Liver (tissue), 8 donors: ENCODE measurements at regions not wholly inside any gene's neighbourhood (a gene's known extent, or its start where the extent isn't known, plus 50 kb on each side); places are given as distances from the start of the nearest gene placed in this dataset.

Source experiments
- DNase-seq: peaks from one replicate; pipeline ENCODE4 v3.0.0-alpha.2; 2017; ENCODE audit warnings: low spot score
- H3K27ac ChIP-seq, 2 donors: one replicate each; pipeline ENCODE4 v1.7.0; 2013; ENCODE audit warnings: inconsistent platforms in 2 of 2, low read length in 2 of 2, control low read depth in 1 of 2, low read depth in 1 of 2, mild to moderate bottlenecking in 1 of 2
- H3K27me3 ChIP-seq, 4 donors: one replicate each; pipeline versions ENCODE4 v1.6.1 to v1.7.0; 2013; ENCODE audit warnings: low read length in 3 of 4, inconsistent platforms in 1 of 4, mild to moderate bottlenecking in 1 of 4, moderate library complexity in 1 of 4; ENCODE audit not compliant: control insufficient read depth in 4 of 4, insufficient read depth in 4 of 4
- H3K36me3 ChIP-seq, 4 donors: one replicate each; pipeline versions ENCODE4 v1.6.1 to v1.7.0; 2013; ENCODE audit warnings: low read length in 3 of 4, mild to moderate bottlenecking in 3 of 4, low read depth in 1 of 4, moderate library complexity in 1 of 4; ENCODE audit not compliant: control insufficient read depth in 4 of 4, insufficient read depth in 3 of 4
- H3K4me1 ChIP-seq, 4 donors: one replicate each; pipeline versions ENCODE4 v1.6.1 to v1.7.0; 2013; ENCODE audit warnings: low read length in 3 of 4, mild to moderate bottlenecking in 3 of 4, moderate library complexity in 1 of 4; ENCODE audit not compliant: control insufficient read depth in 4 of 4, insufficient read depth in 4 of 4
- H3K4me3 ChIP-seq, 3 donors: one replicate each; pipeline versions ENCODE4 v1.6.1 to v1.7.0; 2013; ENCODE audit warnings: low read length in 3 of 3, control low read depth in 1 of 3, low read depth in 1 of 3, mild to moderate bottlenecking in 1 of 3
- H3K9ac ChIP-seq, 2 donors: one replicate each; pipeline ENCODE4 v1.7.0; 2013; ENCODE audit warnings: low read length in 2 of 2, mild to moderate bottlenecking in 2 of 2, moderate library complexity in 2 of 2, control low read depth in 1 of 2, low read depth in 1 of 2
- H3K9me3 ChIP-seq, 4 donors: one replicate each; pipeline versions ENCODE4 v1.6.1 to v1.7.0; 2013; ENCODE audit warnings: low read length in 3 of 4; ENCODE audit not compliant: control insufficient read depth in 4 of 4
- ATF3 ChIP-seq: IDR thresholded peaks from 2 replicates; pipeline ENCODE4 v1.6.1; 2016; ENCODE audit warnings: antibody characterized with exemption
- EGR1 ChIP-seq, 2 donors: IDR thresholded peaks; 2 replicates each; pipeline ENCODE4 v1.6.1; 2016 to 2018; ENCODE audit warnings: antibody characterized with exemption in 2 of 2, low read depth in 2 of 2
- FOXA1 ChIP-seq: IDR thresholded peaks from 2 replicates; pipeline ENCODE4 v1.6.1; 2016; ENCODE audit warnings: antibody characterized with exemption
- FOXA2 ChIP-seq: IDR thresholded peaks from 2 replicates; pipeline ENCODE4 v1.6.1; 2016; ENCODE audit warnings: antibody characterized with exemption
- GABPA ChIP-seq, 2 donors: IDR thresholded peaks in 1 of 2; conservative IDR thresholded peaks in 1 of 2; 2 replicates each; pipeline ENCODE4 v1.6.1; 2016; ENCODE audit warnings: antibody characterized with exemption in 2 of 2, mild to moderate bottlenecking in 1 of 2, moderate library complexity in 1 of 2
- HNF4A ChIP-seq, 2 donors: conservative IDR thresholded peaks; 2 replicates each; pipeline ENCODE4 v1.6.1; 2016; ENCODE audit warnings: antibody characterized with exemption in 2 of 2, mild to moderate bottlenecking in 2 of 2
- HNF4G ChIP-seq: IDR thresholded peaks from 2 replicates; pipeline ENCODE4 v1.6.1; 2016; ENCODE audit warnings: antibody characterized with exemption
- JUND ChIP-seq, 2 donors: IDR thresholded peaks; 2 replicates each; pipeline ENCODE4 v1.6.1; 2016; ENCODE audit warnings: antibody characterized with exemption in 2 of 2
- RAD21 ChIP-seq, 2 donors: IDR thresholded peaks; 2 replicates each; pipeline ENCODE4 v1.6.1; 2016; ENCODE audit warnings: antibody characterized with exemption in 2 of 2, mild to moderate bottlenecking in 2 of 2
- RXRA ChIP-seq, 2 donors: IDR thresholded peaks; 2 replicates each; pipeline ENCODE4 v1.6.1; 2017 to 2018; ENCODE audit warnings: antibody characterized with exemption in 2 of 2, mild to moderate bottlenecking in 1 of 2
- SP1 ChIP-seq: IDR thresholded peaks from 2 replicates; pipeline ENCODE4 v1.6.1; 2018; ENCODE audit warnings: antibody characterized with exemption, mild to moderate bottlenecking
- TAF1 ChIP-seq: conservative IDR thresholded peaks from 2 replicates; pipeline ENCODE4 v1.6.1; 2016; ENCODE audit warnings: antibody characterized with exemption, mild to moderate bottlenecking
- YY1 ChIP-seq: IDR thresholded peaks from 2 replicates; pipeline ENCODE4 v1.6.1; 2016; ENCODE audit warnings: antibody characterized with exemption, mild to moderate bottlenecking
- WGBS: extraction: QIAGEN DNeasy Blood & Tissue Kit; methylation state at CpG from one replicate; pipeline ENCODE4 v1.1.7; 2013; 5-methylcytosine and 5-hydroxymethylcytosine counted together
- TF ChIP-seq, protein P1 (sequence below): fragments of 150-350 bp; IDR thresholded peaks from 2 replicates; pipeline ENCODE4 v1.5.1; 2017; ENCODE audit warnings: improper control_type of control experiment, low read depth, low read length; ENCODE audit not compliant: missing input control
- TF ChIP-seq, protein P2 (sequence below): IDR thresholded peaks from 2 replicates; pipeline ENCODE4 v1.6.1; 2016; ENCODE audit warnings: antibody characterized with exemption
- TF ChIP-seq, protein P3 (sequence below): IDR thresholded peaks from 2 replicates; pipeline ENCODE4 v1.6.1; 2016; ENCODE audit warnings: antibody characterized with exemption
- TF ChIP-seq, protein P4 (sequence below): IDR thresholded peaks from 2 replicates; pipeline ENCODE4 v1.6.1; 2016; ENCODE audit warnings: antibody characterized with exemption, mild to moderate bottlenecking
- donor health status: healthy.
- donor health status: healthy.
- donor health status: healthy.
- donor health status: healthy.
- donor health status: healthy.

DNA sequence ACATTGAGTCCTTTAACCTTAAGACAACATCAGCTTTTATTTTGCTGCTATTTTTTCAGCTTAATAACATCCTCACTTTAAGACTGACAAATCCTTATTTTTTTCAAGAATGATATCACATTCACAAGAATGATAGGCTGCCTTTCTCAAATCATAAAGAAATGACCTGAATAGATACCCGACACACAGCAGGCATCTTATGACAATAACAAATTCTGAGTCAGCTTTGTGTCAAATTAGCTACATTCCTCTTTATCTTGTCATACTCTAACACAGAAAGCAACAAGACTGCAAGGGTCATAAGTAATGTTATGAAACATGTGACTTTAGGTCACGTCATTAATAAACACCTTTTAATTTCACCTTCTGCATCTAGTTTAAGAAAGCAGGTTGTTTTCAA, 2387.6 kb downstream of the PCDH7 start:
- Histone ChIP-seq H3K27ac (no peak overlapping the region), H3K27me3 (no peaks in the 10 kb centered on the region)
- WGBS: 74% methylated on average over 2 of the region's 2 CpGs

GRCh38 chr4:33111117-33111516, 2390.9 kb downstream of the PCDH7 start:
- no peaks in the 10 kb centered on the region for H3K27me3 ChIP-seq
- no peak overlapping the region for H3K9ac ChIP-seq
- no peak for DNase-seq
- H3K9me3 ChIP-seq: no peaks in the 10 kb centered on the region
- H3K27ac ChIP-seq: no peak overlapping the region
- no peak overlapping the region for H3K4me3 ChIP-seq
- WGBS: 91% methylated on average over 1 of the region's 1 CpG
- no peaks in the 10 kb centered on the region for H3K36me3 ChIP-seq
- TF ChIP-seq SP1 (no peak), TAF1 (no peak), RAD21 (IDR thresholded peaks at IDR 0.05) (no peak), GABPA (IDR thresholded peaks at IDR 0.05 in 1 of 2, conservative IDR thresholded peaks at IDR 0.05 in 1 of 2) (no peak), HNF4G (no peak), JUND (IDR thresholded peaks at IDR 0.05) (no peak), FOXA1 (no peak), FOXA2 (no peak), YY1 (no peak), HNF4A (conservative IDR thresholded peaks at IDR 0.05) (no peak), RXRA (IDR thresholded peaks at IDR 0.05) (no peak), EGR1 (IDR thresholded peaks at IDR 0.05; ENCODE audit: low read depth in 2 of 2) (no peak)
- TF ChIP-seq, protein P1, sequence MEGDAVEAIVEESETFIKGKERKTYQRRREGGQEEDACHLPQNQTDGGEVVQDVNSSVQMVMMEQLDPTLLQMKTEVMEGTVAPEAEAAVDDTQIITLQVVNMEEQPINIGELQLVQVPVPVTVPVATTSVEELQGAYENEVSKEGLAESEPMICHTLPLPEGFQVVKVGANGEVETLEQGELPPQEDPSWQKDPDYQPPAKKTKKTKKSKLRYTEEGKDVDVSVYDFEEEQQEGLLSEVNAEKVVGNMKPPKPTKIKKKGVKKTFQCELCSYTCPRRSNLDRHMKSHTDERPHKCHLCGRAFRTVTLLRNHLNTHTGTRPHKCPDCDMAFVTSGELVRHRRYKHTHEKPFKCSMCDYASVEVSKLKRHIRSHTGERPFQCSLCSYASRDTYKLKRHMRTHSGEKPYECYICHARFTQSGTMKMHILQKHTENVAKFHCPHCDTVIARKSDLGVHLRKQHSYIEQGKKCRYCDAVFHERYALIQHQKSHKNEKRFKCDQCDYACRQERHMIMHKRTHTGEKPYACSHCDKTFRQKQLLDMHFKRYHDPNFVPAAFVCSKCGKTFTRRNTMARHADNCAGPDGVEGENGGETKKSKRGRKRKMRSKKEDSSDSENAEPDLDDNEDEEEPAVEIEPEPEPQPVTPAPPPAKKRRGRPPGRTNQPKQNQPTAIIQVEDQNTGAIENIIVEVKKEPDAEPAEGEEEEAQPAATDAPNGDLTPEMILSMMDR: no peak
- TF ChIP-seq, protein P2, sequence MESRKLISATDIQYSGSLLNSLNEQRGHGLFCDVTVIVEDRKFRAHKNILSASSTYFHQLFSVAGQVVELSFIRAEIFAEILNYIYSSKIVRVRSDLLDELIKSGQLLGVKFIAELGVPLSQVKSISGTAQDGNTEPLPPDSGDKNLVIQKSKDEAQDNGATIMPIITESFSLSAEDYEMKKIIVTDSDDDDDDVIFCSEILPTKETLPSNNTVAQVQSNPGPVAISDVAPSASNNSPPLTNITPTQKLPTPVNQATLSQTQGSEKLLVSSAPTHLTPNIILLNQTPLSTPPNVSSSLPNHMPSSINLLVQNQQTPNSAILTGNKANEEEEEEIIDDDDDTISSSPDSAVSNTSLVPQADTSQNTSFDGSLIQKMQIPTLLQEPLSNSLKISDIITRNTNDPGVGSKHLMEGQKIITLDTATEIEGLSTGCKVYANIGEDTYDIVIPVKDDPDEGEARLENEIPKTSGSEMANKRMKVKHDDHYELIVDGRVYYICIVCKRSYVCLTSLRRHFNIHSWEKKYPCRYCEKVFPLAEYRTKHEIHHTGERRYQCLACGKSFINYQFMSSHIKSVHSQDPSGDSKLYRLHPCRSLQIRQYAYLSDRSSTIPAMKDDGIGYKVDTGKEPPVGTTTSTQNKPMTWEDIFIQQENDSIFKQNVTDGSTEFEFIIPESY: no peak
- TF ChIP-seq, protein P3, sequence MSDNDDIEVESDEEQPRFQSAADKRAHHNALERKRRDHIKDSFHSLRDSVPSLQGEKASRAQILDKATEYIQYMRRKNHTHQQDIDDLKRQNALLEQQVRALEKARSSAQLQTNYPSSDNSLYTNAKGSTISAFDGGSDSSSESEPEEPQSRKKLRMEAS: no peak
- TF ChIP-seq, protein P4, sequence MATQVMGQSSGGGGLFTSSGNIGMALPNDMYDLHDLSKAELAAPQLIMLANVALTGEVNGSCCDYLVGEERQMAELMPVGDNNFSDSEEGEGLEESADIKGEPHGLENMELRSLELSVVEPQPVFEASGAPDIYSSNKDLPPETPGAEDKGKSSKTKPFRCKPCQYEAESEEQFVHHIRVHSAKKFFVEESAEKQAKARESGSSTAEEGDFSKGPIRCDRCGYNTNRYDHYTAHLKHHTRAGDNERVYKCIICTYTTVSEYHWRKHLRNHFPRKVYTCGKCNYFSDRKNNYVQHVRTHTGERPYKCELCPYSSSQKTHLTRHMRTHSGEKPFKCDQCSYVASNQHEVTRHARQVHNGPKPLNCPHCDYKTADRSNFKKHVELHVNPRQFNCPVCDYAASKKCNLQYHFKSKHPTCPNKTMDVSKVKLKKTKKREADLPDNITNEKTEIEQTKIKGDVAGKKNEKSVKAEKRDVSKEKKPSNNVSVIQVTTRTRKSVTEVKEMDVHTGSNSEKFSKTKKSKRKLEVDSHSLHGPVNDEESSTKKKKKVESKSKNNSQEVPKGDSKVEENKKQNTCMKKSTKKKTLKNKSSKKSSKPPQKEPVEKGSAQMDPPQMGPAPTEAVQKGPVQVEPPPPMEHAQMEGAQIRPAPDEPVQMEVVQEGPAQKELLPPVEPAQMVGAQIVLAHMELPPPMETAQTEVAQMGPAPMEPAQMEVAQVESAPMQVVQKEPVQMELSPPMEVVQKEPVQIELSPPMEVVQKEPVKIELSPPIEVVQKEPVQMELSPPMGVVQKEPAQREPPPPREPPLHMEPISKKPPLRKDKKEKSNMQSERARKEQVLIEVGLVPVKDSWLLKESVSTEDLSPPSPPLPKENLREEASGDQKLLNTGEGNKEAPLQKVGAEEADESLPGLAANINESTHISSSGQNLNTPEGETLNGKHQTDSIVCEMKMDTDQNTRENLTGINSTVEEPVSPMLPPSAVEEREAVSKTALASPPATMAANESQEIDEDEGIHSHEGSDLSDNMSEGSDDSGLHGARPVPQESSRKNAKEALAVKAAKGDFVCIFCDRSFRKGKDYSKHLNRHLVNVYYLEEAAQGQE: no peak
- H3K4me1 ChIP-seq: no peaks in the 10 kb centered on the region

More for the DNA sequence above, 2387.6 kb downstream of the PCDH7 start:
- Histone ChIP-seq H3K9ac (no peak overlapping the region), H3K4me3 (no peak overlapping the region), H3K4me1 (no peaks in the 10 kb centered on the region), H3K9me3 (no peaks in the 10 kb centered on the region), H3K36me3 (no peaks in the 10 kb centered on the region)
- TF ChIP-seq GABPA (IDR thresholded peaks at IDR 0.05 in 1 of 2, conservative IDR thresholded peaks at IDR 0.05 in 1 of 2) (no peak), RAD21 (IDR thresholded peaks at IDR 0.05) (no peak), ATF3 (no peak)
- TF ChIP-seq, protein P2: no peak
- DNase-seq: no peak
